ENCODE measurements at regions not wholly inside any gene's neighbourhood (a gene's known extent, or its start where the extent isn't known, plus 50 kb on each side); places are given as distances from the start of the nearest gene placed in this dataset.

GRCh38 chr3:117441851-117442250 lies 732.3 kb downstream of the TUSC7 start:
- Histone ChIP-seq H3K36me3 (replicated peaks; ENCODE audit: insufficient read depth, low read length) (no peaks in the 10 kb centered on the region), H3F3A (ENCODE audit: insufficient read depth, low read length) (no peaks in the 10 kb centered on the region), H3K79me2 (ENCODE audit: low read length) (no peaks in the 10 kb centered on the region), H3K27me3 (replicated peaks; ENCODE audit: insufficient read depth, low read length) (no peaks in the 10 kb centered on the region), H3K4me2 (ENCODE audit: low read depth, low read length) (no peak overlapping the region), H3K4me3 (ENCODE audit: low read length) (no peak overlapping the region), H3K9ac (ENCODE audit: low read length) (no peak overlapping the region), H3K4me1 (ENCODE audit: low read length) (no peaks in the 10 kb centered on the region), H2AFZ (ENCODE audit: low read length) (no peak overlapping the region), H3K9me3 (replicated peaks; ENCODE audit: insufficient read depth, low read length) (no peaks in the 10 kb centered on the region), H3K27ac (ENCODE audit: low read length) (no peak overlapping the region), H4K20me1 (ENCODE audit: insufficient read depth, low read length) (no peaks in the 10 kb centered on the region), H3K9me2 (replicated peaks; ENCODE audit: insufficient read depth, low read length) (no peaks in the 10 kb centered on the region)
- TF ChIP-seq EZH2 (optimal IDR thresholded peaks at IDR 0.05; ENCODE audit: low read depth, low read length) (no peak), EZH2phosphoT487 (IDR thresholded peaks at IDR 0.05; ENCODE audit: low read length) (no peak)
- TF ChIP-seq, protein P1, sequence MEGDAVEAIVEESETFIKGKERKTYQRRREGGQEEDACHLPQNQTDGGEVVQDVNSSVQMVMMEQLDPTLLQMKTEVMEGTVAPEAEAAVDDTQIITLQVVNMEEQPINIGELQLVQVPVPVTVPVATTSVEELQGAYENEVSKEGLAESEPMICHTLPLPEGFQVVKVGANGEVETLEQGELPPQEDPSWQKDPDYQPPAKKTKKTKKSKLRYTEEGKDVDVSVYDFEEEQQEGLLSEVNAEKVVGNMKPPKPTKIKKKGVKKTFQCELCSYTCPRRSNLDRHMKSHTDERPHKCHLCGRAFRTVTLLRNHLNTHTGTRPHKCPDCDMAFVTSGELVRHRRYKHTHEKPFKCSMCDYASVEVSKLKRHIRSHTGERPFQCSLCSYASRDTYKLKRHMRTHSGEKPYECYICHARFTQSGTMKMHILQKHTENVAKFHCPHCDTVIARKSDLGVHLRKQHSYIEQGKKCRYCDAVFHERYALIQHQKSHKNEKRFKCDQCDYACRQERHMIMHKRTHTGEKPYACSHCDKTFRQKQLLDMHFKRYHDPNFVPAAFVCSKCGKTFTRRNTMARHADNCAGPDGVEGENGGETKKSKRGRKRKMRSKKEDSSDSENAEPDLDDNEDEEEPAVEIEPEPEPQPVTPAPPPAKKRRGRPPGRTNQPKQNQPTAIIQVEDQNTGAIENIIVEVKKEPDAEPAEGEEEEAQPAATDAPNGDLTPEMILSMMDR (IDR thresholded peaks at IDR 0.05; ENCODE audit: low read length), result no peak
- DNase-seq, result no peak

- H3K36me3 ChIP-seq (replicated peaks; ENCODE audit: insufficient read depth, low read length), result no peaks in the 10 kb centered on the region
- H3K9ac ChIP-seq (ENCODE audit: low read length), result no peak overlapping the region
- no peaks in the 10 kb centered on the region for H3K9me3 ChIP-seq (replicated peaks; ENCODE audit: insufficient read depth, low read length)
- H4K20me1 ChIP-seq (ENCODE audit: insufficient read depth, low read length), result no peaks in the 10 kb centered on the region
- TF ChIP-seq EZH2 (optimal IDR thresholded peaks at IDR 0.05; ENCODE audit: low read depth, low read length) (no peak), EZH2phosphoT487 (IDR thresholded peaks at IDR 0.05; ENCODE audit: low read length) (no peak)
- TF ChIP-seq, protein P1 (IDR thresholded peaks at IDR 0.05; ENCODE audit: low read length), result no peak
- H3K4me2 ChIP-seq (ENCODE audit: low read depth, low read length), result no peak overlapping the region
- H3K9me2 ChIP-seq (replicated peaks; ENCODE audit: insufficient read depth, low read length), result no peaks in the 10 kb centered on the region
- no peak overlapping the region for H3K4me3 ChIP-seq (ENCODE audit: low read length)
- no peaks in the 10 kb centered on the region for H3K79me2 ChIP-seq (ENCODE audit: low read length)
- no peak for DNase-seq
- H3F3A ChIP-seq (ENCODE audit: insufficient read depth, low read length), result no peaks in the 10 kb centered on the region
- no peak overlapping the region for H2AFZ ChIP-seq (ENCODE audit: low read length)
- H3K27me3 ChIP-seq (replicated peaks; ENCODE audit: insufficient read depth, low read length), result no peaks in the 10 kb centered on the region
- no peak overlapping the region for H3K27ac ChIP-seq (ENCODE audit: low read length)
- no peaks in the 10 kb centered on the region for H3K4me1 ChIP-seq (ENCODE audit: low read length)
Measured at GRCh38 chr3:117442566-117442965, 733.0 kb downstream of the TUSC7 start.

GRCh38 chr3:117443014-117443413 lies 733.4 kb downstream of the TUSC7 start:
- no peaks in the 10 kb centered on the region for H3K9me2 ChIP-seq (replicated peaks; ENCODE audit: insufficient read depth, low read length)
- H3K27me3 ChIP-seq (replicated peaks; ENCODE audit: insufficient read depth, low read length), result no peaks in the 10 kb centered on the region
- no peak overlapping the region for H3K4me2 ChIP-seq (ENCODE audit: low read depth, low read length)
- no peaks in the 10 kb centered on the region for H3F3A ChIP-seq (ENCODE audit: insufficient read depth, low read length)
- no peak for DNase-seq
- no peaks in the 10 kb centered on the region for H3K9me3 ChIP-seq (replicated peaks; ENCODE audit: insufficient read depth, low read length)
- no peak overlapping the region for H3K27ac ChIP-seq (ENCODE audit: low read length)
- no peaks in the 10 kb centered on the region for H3K36me3 ChIP-seq (replicated peaks; ENCODE audit: insufficient read depth, low read length)
- H3K4me1 ChIP-seq (ENCODE audit: low read length), result no peaks in the 10 kb centered on the region
- H2AFZ ChIP-seq (ENCODE audit: low read length), result no peak overlapping the region
- H3K79me2 ChIP-seq (ENCODE audit: low read length), result no peaks in the 10 kb centered on the region
- no peak overlapping the region for H3K9ac ChIP-seq (ENCODE audit: low read length)
- TF ChIP-seq, protein P1 (IDR thresholded peaks at IDR 0.05; ENCODE audit: low read length), result no peak
- TF ChIP-seq EZH2 (optimal IDR thresholded peaks at IDR 0.05; ENCODE audit: low read depth, low read length), result no peak
- no peak for TF ChIP-seq EZH2phosphoT487 (IDR thresholded peaks at IDR 0.05; ENCODE audit: low read length)
- no peaks in the 10 kb centered on the region for H4K20me1 ChIP-seq (ENCODE audit: insufficient read depth, low read length)
- no peak overlapping the region for H3K4me3 ChIP-seq (ENCODE audit: low read length)

Data from MM.1S (cell line).